ENCODE measurements at regions not wholly inside any gene's neighbourhood (a gene's known extent, or its start where the extent isn't known, plus 50 kb on each side); places are given as distances from the start of the nearest gene placed in this dataset.

DNA sequence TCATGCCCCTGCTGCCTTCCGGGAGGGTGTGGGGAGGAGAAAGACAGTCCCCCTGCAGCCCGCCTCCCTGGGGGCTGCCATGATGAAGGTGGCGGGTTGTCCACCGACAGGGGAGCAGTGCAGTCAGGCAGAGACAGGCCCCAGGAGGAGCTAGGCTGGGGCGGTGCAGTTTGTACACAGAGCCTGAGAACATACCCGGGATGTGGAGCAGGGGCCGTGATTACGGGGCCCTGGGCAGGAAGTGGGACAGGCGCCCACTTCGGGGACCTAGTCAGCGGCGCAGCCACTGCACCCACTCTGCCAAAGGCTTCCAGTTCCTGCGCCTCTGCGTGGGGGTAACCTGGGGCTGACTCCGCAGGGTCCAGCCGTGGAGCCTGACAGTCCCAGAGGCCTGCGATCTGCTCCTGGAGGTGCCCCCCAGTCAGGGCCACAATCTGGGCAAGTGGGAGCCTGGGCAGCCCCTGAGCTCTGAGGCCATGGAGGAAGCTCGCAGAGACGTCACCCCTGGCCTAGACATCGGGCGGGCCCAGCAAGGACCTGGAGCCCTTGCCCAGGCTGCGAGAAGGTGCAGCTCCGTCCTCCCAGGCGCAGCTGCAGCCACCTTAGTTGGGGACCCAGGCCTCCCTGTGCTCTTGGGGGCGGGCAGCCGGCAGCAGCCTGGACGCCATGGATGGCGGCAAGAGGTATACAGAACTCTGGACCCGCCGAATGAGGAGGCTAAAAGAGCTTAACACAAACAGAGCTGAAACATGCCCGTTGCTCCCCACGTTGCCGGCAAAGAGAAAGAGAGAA, 1356.8 kb downstream of the XPNPEP1 start:
- WGBS, 5 donors = 93 to 96% (median 93%) methylated on average over 27 to 33 of the region's 33 CpGs
- Histone ChIP-seq H3K9me3 (peaks cover 0 to 8% (median 0%) of the 10 kb centered on the region in 8 donors), H3K27ac (no peak overlapping the region), H3K4me1 (no peaks in the 10 kb centered on the region), H3K4me3 (no peak overlapping the region), H3K27me3 (replicated peaks in 1 of 7) (no peaks in the 10 kb centered on the region), H3K36me3 (no peaks in the 10 kb centered on the region)
- intact Hi-C loops (cut with DNase I; ENCODE audit: low total_unique reads) = no loop called here
- DNase-seq = no peak
- TF ChIP-seq POLR2A (IDR thresholded peaks at IDR 0.05) (no peak), POLR2AphosphoS5 (IDR thresholded peaks at IDR 0.05) (no peak)
- TF ChIP-seq, protein P1, sequence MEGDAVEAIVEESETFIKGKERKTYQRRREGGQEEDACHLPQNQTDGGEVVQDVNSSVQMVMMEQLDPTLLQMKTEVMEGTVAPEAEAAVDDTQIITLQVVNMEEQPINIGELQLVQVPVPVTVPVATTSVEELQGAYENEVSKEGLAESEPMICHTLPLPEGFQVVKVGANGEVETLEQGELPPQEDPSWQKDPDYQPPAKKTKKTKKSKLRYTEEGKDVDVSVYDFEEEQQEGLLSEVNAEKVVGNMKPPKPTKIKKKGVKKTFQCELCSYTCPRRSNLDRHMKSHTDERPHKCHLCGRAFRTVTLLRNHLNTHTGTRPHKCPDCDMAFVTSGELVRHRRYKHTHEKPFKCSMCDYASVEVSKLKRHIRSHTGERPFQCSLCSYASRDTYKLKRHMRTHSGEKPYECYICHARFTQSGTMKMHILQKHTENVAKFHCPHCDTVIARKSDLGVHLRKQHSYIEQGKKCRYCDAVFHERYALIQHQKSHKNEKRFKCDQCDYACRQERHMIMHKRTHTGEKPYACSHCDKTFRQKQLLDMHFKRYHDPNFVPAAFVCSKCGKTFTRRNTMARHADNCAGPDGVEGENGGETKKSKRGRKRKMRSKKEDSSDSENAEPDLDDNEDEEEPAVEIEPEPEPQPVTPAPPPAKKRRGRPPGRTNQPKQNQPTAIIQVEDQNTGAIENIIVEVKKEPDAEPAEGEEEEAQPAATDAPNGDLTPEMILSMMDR (IDR thresholded peaks at IDR 0.05 in 8 of 11, conservative IDR thresholded peaks at IDR 0.05 in 3 of 11) = no peak

DNA sequence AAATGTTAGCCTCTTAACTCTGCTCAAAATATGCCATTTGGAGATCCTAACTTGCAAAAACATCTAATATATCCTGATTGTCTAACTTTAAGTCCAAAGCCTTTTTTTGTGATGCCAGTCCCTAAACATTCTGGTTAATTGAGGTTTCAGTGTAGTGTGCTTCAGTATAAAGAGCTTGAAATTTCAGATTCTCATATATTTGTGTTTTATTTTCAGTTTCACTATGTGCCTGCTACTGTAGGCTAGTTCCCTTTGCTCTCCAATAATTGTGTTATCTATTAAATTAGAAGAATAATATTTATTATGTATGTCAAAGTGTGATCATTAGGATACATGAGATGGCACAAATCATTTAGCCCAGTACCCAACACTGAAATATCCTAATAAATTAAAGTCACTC, 1361.2 kb downstream of the XPNPEP1 start:
- Histone ChIP-seq H3K36me3 (no peaks in the 10 kb centered on the region), H3K4me1 (no peaks in the 10 kb centered on the region), H3K9me3 (peaks cover 0 to 6% (median 0%) of the 10 kb centered on the region in 8 donors), H3K27ac (no peak overlapping the region), H3K27me3 (replicated peaks in 1 of 7) (no peaks in the 10 kb centered on the region), H3K4me3 (no peak overlapping the region)
- TF ChIP-seq POLR2A (IDR thresholded peaks at IDR 0.05) (no peak), POLR2AphosphoS5 (IDR thresholded peaks at IDR 0.05) (no peak)
- TF ChIP-seq, protein P1 (IDR thresholded peaks at IDR 0.05 in 8 of 11, conservative IDR thresholded peaks at IDR 0.05 in 3 of 11) = no peak
- intact Hi-C loops (cut with DNase I; ENCODE audit: low total_unique reads) = no loop called here
- no peak for DNase-seq

DNA sequence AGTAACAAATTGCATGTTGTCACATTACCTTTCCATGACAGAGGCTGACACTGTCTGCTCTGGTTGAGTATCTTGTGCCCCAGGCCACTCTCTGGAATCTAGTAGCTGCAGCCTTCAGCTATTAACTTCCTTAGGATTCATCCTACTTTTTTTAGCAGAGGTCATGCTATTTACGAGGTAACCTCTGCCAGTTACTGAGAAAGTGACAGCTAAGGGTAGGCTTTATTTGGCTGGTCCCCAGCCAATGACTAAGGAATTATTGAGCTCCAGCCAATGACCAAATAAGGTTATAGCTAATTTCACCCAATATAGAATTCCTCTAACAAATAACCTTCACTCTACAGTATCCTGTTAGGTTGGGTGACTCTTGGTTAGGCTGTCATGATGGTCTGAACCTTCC, 1361.7 kb downstream of the XPNPEP1 start:
- Histone ChIP-seq H3K27me3 (replicated peaks in 1 of 7) (no peaks in the 10 kb centered on the region), H3K27ac (no peak overlapping the region), H3K4me3 (no peak overlapping the region), H3K36me3 (no peaks in the 10 kb centered on the region), H3K9me3 (peaks cover 0 to 5% (median 0%) of the 10 kb centered on the region in 8 donors), H3K4me1 (no peaks in the 10 kb centered on the region)
- intact Hi-C loops (cut with DNase I; ENCODE audit: low total_unique reads) = no loop called here
- no peak for TF ChIP-seq POLR2AphosphoS5 (IDR thresholded peaks at IDR 0.05)
- TF ChIP-seq POLR2A (IDR thresholded peaks at IDR 0.05) = no peak
- TF ChIP-seq, protein P1 (IDR thresholded peaks at IDR 0.05 in 8 of 11, conservative IDR thresholded peaks at IDR 0.05 in 3 of 11) = no peak
- no peak for DNase-seq
- WGBS, 5 donors = 23 to 71% (median 35%) methylated on average over 1 of the region's 1 CpG

DNA sequence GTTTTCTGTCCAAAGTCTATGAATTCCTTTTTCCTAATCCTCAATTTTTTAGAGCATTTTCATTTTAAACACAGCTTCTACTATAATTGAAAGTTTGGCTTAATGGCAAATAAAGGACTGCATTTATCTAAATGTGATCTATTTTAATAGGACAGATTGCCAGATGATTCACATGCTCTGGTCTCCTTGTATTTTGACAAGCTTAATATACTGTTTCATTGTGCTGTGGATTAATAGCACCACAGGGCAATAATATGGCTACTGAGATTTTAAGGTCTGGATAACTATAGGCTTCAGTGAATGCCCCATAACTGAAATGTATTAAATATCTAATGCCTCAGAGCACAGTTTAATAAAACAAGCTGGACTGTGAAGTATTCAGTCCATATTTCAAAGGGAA, 1362.8 kb downstream of the XPNPEP1 start:
- DNase-seq = no peak
- TF ChIP-seq POLR2AphosphoS5 (IDR thresholded peaks at IDR 0.05) (no peak), POLR2A (IDR thresholded peaks at IDR 0.05) (no peak)
- TF ChIP-seq, protein P1 (IDR thresholded peaks at IDR 0.05 in 8 of 11, conservative IDR thresholded peaks at IDR 0.05 in 3 of 11) = no peak
- H3K36me3 ChIP-seq = no peaks in the 10 kb centered on the region
- peaks cover 0 to under 1% (median 0%) of the 10 kb centered on the region in 8 donors for H3K9me3 ChIP-seq
- no peak overlapping the region for H3K4me3 ChIP-seq
- no peaks in the 10 kb centered on the region for H3K4me1 ChIP-seq
- no peak overlapping the region for H3K27ac ChIP-seq
- no peaks in the 10 kb centered on the region for H3K27me3 ChIP-seq (replicated peaks in 1 of 7)
- intact Hi-C loops (cut with DNase I; ENCODE audit: low total_unique reads) = no loop called here

Data from spleen (tissue), 11 donors.